IMR-90 (cell line): ENCODE measurements at regions not wholly inside any gene's neighbourhood (a gene's known extent, or its start where the extent isn't known, plus 50 kb on each side); places are given as distances from the start of the nearest gene placed in this dataset.

Experiments
- ATAC-seq: fragments of 200-7000 bp; cut with Tn5 transposase; 2 replicates; pipeline ENCODE4 v1.9.1; 2020; ENCODE audit warnings: low read depth, mild to moderate bottlenecking, moderate library complexity
- BruUV-seq: library from RNA; stranded (reverse); fragments of 400-500 nt; replicated peaks from 2 replicates; lab custom pipeline; 2021; lab: Mats Ljungman, UMichigan
- CTCF ChIA-PET: fragments of 300-600 bp; formaldehyde crosslinking; extraction: SDS; loops from one replicate; lab custom pipeline; 2021; ENCODE audit warnings: antibody characterized with exemption; lab: Yijun Ruan, JAX
- POLR2A ChIA-PET: fragments of 300-600 bp; sonication (Branson Sonifier 250); formaldehyde crosslinking; loops from one replicate; lab custom pipeline; 2022; ENCODE audit warnings: antibody characterized with exemption; ENCODE audit not compliant: unreplicated experiment; lab: Charles Lee
- DNase-seq: peaks from one replicate; pipeline ENCODE4 v3.0.0; 2013
- H2AFZ ChIP-seq: replicated peaks from 2 replicates; pipeline ENCODE3; 2013; ENCODE audit warnings: low read length, mild to moderate bottlenecking; ENCODE audit not compliant: poor library complexity
- H2AK5ac ChIP-seq: 2 replicates; pipeline ENCODE4 v1.6.1; 2013; ENCODE audit warnings: low read depth, low read length, inconsistent platforms
- H2AK9ac ChIP-seq: replicated peaks from 2 replicates; pipeline ENCODE3; 2013; ENCODE audit warnings: mild to moderate bottlenecking, low read depth, low read length, moderate library complexity; ENCODE audit not compliant: poor library complexity
- H2BK120ac ChIP-seq: 2 replicates; pipeline ENCODE4 v1.6.1; 2013; ENCODE audit warnings: low read depth, low read length, inconsistent platforms
- H2BK15ac ChIP-seq: 3 replicates; pipeline ENCODE4 v1.6.1; 2013; ENCODE audit warnings: low read depth, low read length, inconsistent platforms
- H2BK20ac ChIP-seq: 2 replicates; pipeline ENCODE4 v1.6.1; 2013; ENCODE audit warnings: low read depth, mild to moderate bottlenecking, inconsistent platforms, low read length, moderate library complexity
- H2BK5ac ChIP-seq: 2 replicates; pipeline ENCODE4 v1.6.1; 2013; ENCODE audit warnings: mild to moderate bottlenecking, low read depth, low read length, inconsistent platforms; ENCODE audit not compliant: poor library complexity, severe bottlenecking
- H3K14ac ChIP-seq: replicated peaks from 2 replicates; pipeline ENCODE4 v1.6.1; 2013; ENCODE audit warnings: low read depth, low read length, inconsistent platforms
- H3K18ac ChIP-seq: 2 replicates; pipeline ENCODE4 v1.6.1; 2013; ENCODE audit warnings: low read depth, low read length, control low read depth
- H3K23ac ChIP-seq: 2 replicates; pipeline ENCODE4 v1.6.1; 2013; ENCODE audit warnings: low read depth, low read length, inconsistent platforms
- H3K27ac ChIP-seq: 2 replicates; pipeline ENCODE4 v1.5.1; 2013; ENCODE audit warnings: mild to moderate bottlenecking, control low read depth, low read length; ENCODE audit not compliant: insufficient read depth
- H3K27me3 ChIP-seq: 2 replicates; pipeline ENCODE4 v1.6.1; 2013; ENCODE audit warnings: low read length; ENCODE audit not compliant: control insufficient read depth, insufficient read depth
- H3K36me3 ChIP-seq: 2 replicates; pipeline ENCODE4 v1.6.1; 2013; ENCODE audit warnings: low read length, mixed read lengths; ENCODE audit not compliant: control insufficient read depth, insufficient read depth
- H3K4ac ChIP-seq: 2 replicates; pipeline ENCODE4 v1.6.1; 2013; ENCODE audit warnings: low read depth, low read length, inconsistent platforms
- H3K4me1 ChIP-seq: 2 replicates; pipeline ENCODE4 v1.6.1; 2013; ENCODE audit warnings: low read length, mixed read lengths; ENCODE audit not compliant: control insufficient read depth, insufficient read depth
- H3K4me2 ChIP-seq: 2 replicates; pipeline ENCODE4 v1.6.1; 2013; ENCODE audit warnings: low read depth, mild to moderate bottlenecking, control low read depth, low read length, moderate library complexity
- H3K4me3 ChIP-seq: 2 replicates; pipeline ENCODE4 v1.5.1; 2013; ENCODE audit warnings: low read depth, mild to moderate bottlenecking, control low read depth, low read length, moderate library complexity; ENCODE audit not compliant: insufficient read depth
- H3K56ac ChIP-seq: 2 replicates; pipeline ENCODE4 v1.6.1; 2013; ENCODE audit warnings: low read length, inconsistent platforms; ENCODE audit not compliant: insufficient read depth; ENCODE audit errors: extremely low read depth
- H3K79me1 ChIP-seq, 2 experiments: 2 replicates each; pipeline ENCODE4 v1.6.1; 2013; ENCODE audit warnings: low read length in 2 of 2, inconsistent platforms in 1 of 2, low read depth in 1 of 2
- H3K9ac ChIP-seq: 2 replicates; pipeline ENCODE4 v1.6.1; 2013; ENCODE audit warnings: low read depth, low read length, control low read depth
- H3K9me1 ChIP-seq: 2 replicates; pipeline ENCODE4 v1.6.1; 2013; ENCODE audit warnings: low read length, inconsistent platforms; ENCODE audit not compliant: insufficient read depth
- H3K9me3 ChIP-seq: 2 replicates; pipeline ENCODE4 v1.6.1; 2013; ENCODE audit warnings: low read length; ENCODE audit not compliant: control insufficient read depth, insufficient read depth
- H4K20me1 ChIP-seq: 2 replicates; pipeline ENCODE4 v1.6.1; 2013; ENCODE audit warnings: low read length, inconsistent platforms; ENCODE audit not compliant: insufficient read depth
- H4K5ac ChIP-seq: 2 replicates; pipeline ENCODE4 v1.6.1; 2013; ENCODE audit warnings: mild to moderate bottlenecking, low read depth, low read length, control low read depth
- H4K8ac ChIP-seq, 2 experiments: 2 replicates each; pipeline ENCODE4 v1.6.1; 2013; ENCODE audit warnings: low read depth in 2 of 2, low read length in 2 of 2, control low read depth in 1 of 2, inconsistent platforms in 1 of 2
- H4K91ac ChIP-seq: 2 replicates; pipeline ENCODE4 v1.6.1; 2013; ENCODE audit warnings: low read depth, low read length, inconsistent platforms; ENCODE audit not compliant: insufficient read depth
- ELK1 ChIP-seq: fragments of 150-350 bp; IDR thresholded peaks from 2 replicates; pipeline ENCODE4 v1.6.1; 2016; ENCODE audit warnings: low read depth, mild to moderate bottlenecking, low read length, moderate library complexity, borderline replicate concordance
- MAFK ChIP-seq: IDR thresholded peaks from 2 replicates; pipeline ENCODE4 v1.6.1; 2012; ENCODE audit warnings: low read depth, low read length, improper control_type of control experiment
- MAZ ChIP-seq: IDR thresholded peaks from 2 replicates; pipeline ENCODE4 v1.6.1; 2012; ENCODE audit warnings: low read depth, mild to moderate bottlenecking, low read length, improper control_type of control experiment, moderate library complexity, borderline replicate concordance
- WGBS, 2 experiments: methylation state at CpG; one replicate each; pipeline versions ENCODE4 v1.1.5 to v1.1.7; 2013; ENCODE audit warnings: missing lambda C conversion rate in 2 of 2; ENCODE audit not compliant: insufficient read length in 1 of 2; ENCODE audit errors: extremely low coverage in 2 of 2; 5-methylcytosine and 5-hydroxymethylcytosine counted together
- dilution Hi-C: fragments of 300-500 bp; cut with HindIII; formaldehyde crosslinking; loops from one replicate; pipeline ENCODE4 v1.14.3; 2018; ENCODE audit warnings: low sequenced_read_pairs; ENCODE audit not compliant: unreplicated experiment
- in situ Hi-C: fragments of 300-500 bp; cut with MboI; formaldehyde crosslinking; loops from 3 replicates; pipeline ENCODE4 v1.14.3; 2019; ENCODE audit warnings: low sequenced_read_pairs, inconsistent platforms, mixed read lengths
- intact Hi-C: fragments of 100-400 bp; cut with micrococcal nuclease; formaldehyde crosslinking; loops from 2 replicates; pipeline ENCODE4 v1.10.0; 2022
- TF ChIP-seq, protein P1 (sequence below): conservative IDR thresholded peaks from 2 replicates; pipeline ENCODE4 v1.5.1; 2012; ENCODE audit warnings: mild to moderate bottlenecking, low read depth, low read length, improper control_type of control experiment

DNA sequence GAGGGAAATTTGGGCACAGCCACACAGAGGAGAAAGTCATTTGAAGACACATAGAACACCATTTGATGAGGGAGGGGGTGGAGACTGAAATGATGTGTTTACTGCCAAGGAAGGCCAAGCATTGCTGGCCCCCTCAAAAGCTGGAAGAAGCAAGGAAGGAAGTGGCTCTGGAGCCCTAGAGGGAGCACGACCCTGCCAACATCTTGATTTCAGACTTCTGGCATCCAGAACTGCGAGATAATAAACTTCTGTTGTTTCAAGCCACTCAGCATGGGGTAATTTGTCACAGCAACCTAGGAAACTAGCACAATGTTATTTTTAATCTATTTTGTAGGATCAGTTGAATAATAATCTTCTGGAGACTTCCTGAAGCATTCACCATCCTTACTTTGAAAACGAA, 314.8 kb upstream of the GOT2 start:
- DNase-seq: no peak
- H2BK20ac ChIP-seq: no peak overlapping the region
- no TSS peak for BruUV-seq
- no peak overlapping the region for H2AK9ac ChIP-seq
- peaks cover 3% of the 10 kb centered on the region; the same call in 1 of the 2 replicates for H3K9me3 ChIP-seq
- ChIA-PET CTCF (no interaction called here), POLR2A (no interaction called here)
- H4K91ac ChIP-seq: no peak overlapping the region
- H3K79me1 ChIP-seq: no peaks in the 10 kb centered on the region
- no peak overlapping the region for H3K18ac ChIP-seq
- no peak overlapping the region for H2BK120ac ChIP-seq
- H2AFZ ChIP-seq: no peak overlapping the region
- no peaks in the 10 kb centered on the region for H3K9me1 ChIP-seq
- ATAC-seq: no peak
- WGBS, 2 experiments: no CpG with 5 or more reads among the region's 3 CpGs
- TF ChIP-seq, protein P1, sequence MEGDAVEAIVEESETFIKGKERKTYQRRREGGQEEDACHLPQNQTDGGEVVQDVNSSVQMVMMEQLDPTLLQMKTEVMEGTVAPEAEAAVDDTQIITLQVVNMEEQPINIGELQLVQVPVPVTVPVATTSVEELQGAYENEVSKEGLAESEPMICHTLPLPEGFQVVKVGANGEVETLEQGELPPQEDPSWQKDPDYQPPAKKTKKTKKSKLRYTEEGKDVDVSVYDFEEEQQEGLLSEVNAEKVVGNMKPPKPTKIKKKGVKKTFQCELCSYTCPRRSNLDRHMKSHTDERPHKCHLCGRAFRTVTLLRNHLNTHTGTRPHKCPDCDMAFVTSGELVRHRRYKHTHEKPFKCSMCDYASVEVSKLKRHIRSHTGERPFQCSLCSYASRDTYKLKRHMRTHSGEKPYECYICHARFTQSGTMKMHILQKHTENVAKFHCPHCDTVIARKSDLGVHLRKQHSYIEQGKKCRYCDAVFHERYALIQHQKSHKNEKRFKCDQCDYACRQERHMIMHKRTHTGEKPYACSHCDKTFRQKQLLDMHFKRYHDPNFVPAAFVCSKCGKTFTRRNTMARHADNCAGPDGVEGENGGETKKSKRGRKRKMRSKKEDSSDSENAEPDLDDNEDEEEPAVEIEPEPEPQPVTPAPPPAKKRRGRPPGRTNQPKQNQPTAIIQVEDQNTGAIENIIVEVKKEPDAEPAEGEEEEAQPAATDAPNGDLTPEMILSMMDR: no peak
- TF ChIP-seq MAFK (no peak), ELK1 (no peak), MAZ (no peak)
- no peak overlapping the region for H3K56ac ChIP-seq
- H3K14ac ChIP-seq: no peak overlapping the region
- no peaks in the 10 kb centered on the region for H3K4me1 ChIP-seq
- H3K4me2 ChIP-seq: no peak overlapping the region
- dilution Hi-C loops: no loop called here
- no peaks in the 10 kb centered on the region for H3K27me3 ChIP-seq
- in situ Hi-C loops: no loop called here
- intact Hi-C loops: no loop called here
- H3K27ac ChIP-seq: no peak overlapping the region
- H3K23ac ChIP-seq: no peak overlapping the region
- no peak overlapping the region for H4K8ac ChIP-seq
- no peak overlapping the region for H2BK15ac ChIP-seq
- no peak overlapping the region for H2BK5ac ChIP-seq
- H4K20me1 ChIP-seq: no peaks in the 10 kb centered on the region
- no peak overlapping the region for H3K4me3 ChIP-seq
- H4K5ac ChIP-seq: no peak overlapping the region
- no peaks in the 10 kb centered on the region for H3K36me3 ChIP-seq
- no peak overlapping the region for H3K4ac ChIP-seq
- H3K9ac ChIP-seq: no peak overlapping the region
- no peak overlapping the region for H2AK5ac ChIP-seq
